ENCODE measurements at regions not wholly inside any gene's neighbourhood (a gene's known extent, or its start where the extent isn't known, plus 50 kb on each side); places are given as distances from the start of the nearest gene placed in this dataset.

GRCh38 chr12:97347956-97348355 is 114.6 kb upstream of the RMST start:
- DNase-seq, result no peak

- no peak for DNase-seq
These were observed 104.2 kb upstream of the RMST start for GRCh38 chr12:97358361-97358760.

GRCh38 chr12:97359021-97359690 is 103.4 kb upstream of the RMST start:
- no peak for DNase-seq

- DNase-seq, result no peak
These were observed 98.9 kb upstream of the RMST start for GRCh38 chr12:97363693-97364092.

- DNase-seq, result no peak
These were observed 94.0 kb upstream of the RMST start for GRCh38 chr12:97368462-97369163.

GRCh38 chr12:97375310-97375709 is 87.3 kb upstream of the RMST start:
- DNase-seq, result no peak

- DNase-seq, result no peak
These were observed 82.2 kb upstream of the RMST start for GRCh38 chr12:97380440-97380839.

GRCh38 chr12:97385121-97385520 is 77.5 kb upstream of the RMST start:
- no peak for DNase-seq

GRCh38 chr12:97386133-97386581 is 76.4 kb upstream of the RMST start:
- DNase-seq, result no peak

- no peak for DNase-seq
These were observed 74.8 kb upstream of the RMST start for GRCh38 chr12:97387844-97388243.

GRCh38 chr12:97394657-97395056 is 67.9 kb upstream of the RMST start:
- DNase-seq, result no peak

- DNase-seq, result no peak
These were observed 65.6 kb upstream of the RMST start for GRCh38 chr12:97397008-97397407.

- no peak for DNase-seq
These were observed 63.9 kb upstream of the RMST start for GRCh38 chr12:97398704-97399103.

GRCh38 chr12:97404093-97404492 is 58.5 kb upstream of the RMST start:
- DNase-seq, result no peak

GRCh38 chr12:97404543-97404942 is 58.1 kb upstream of the RMST start:
- DNase-seq, result peak; percentile 9

- DNase-seq, result no peak
These were observed 54.2 kb upstream of the RMST start for GRCh38 chr12:97408363-97408762.

- DNase-seq, result no peak
These were observed 51.3 kb upstream of the RMST start for GRCh38 chr12:97411341-97411740.

All from activated CD4-positive, alpha-beta T cell treated with anti-CD3 and anti-CD28 coated beads, Interleukin-2, amount 50 U/mL, for 16 hours (primary cell).